ENCODE measurements at regions not wholly inside any gene's neighbourhood (a gene's known extent, or its start where the extent isn't known, plus 50 kb on each side); places are given as distances from the start of the nearest gene placed in this dataset.
"Not testable (repeated sequence)": the region's sequence is repeated elsewhere in the genome, so short reads cannot be mapped to it uniquely, and the experiment has no call there.

DNA sequence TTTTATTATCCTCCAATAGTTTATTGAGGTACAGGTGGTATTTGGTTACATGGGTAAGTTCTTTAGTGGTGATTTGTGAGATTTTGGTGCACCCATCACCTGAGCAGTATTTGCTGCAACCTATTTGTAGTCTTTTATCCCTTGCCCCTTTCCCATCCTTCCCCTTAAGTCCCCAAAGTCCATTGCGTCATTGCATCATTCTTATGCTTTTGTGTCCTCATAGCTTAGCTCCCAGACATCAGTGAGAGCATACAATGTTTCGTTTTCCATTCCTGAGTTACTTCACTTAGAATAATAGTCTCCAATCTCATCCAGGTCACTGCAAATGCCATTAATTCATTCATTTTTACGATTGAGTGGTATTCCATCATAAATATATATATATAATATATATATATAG, 229.9 kb upstream of the TFPI start:
- not testable (repeated sequence) for DNase-seq

DNA sequence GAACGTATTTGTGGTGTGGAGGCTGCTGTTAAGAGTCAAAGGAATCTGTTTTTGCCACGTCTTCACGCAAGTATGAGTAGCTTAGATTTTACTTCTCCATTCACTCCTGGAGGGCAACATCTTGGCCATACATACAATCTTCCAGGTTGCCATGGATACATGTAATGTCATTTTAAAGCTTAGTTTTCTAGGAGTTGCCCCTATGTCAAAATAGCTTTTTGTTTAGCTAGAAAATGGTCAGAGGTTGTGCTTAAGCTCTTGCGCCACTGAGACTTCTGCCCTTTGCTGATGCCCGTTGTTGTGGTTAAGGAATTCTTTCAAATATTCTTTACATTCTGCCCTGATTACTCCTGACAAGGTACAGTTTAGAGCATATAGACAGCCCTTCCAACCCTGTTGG, 245.4 kb upstream of the TFPI start:
- DNase-seq = no peak

DNA sequence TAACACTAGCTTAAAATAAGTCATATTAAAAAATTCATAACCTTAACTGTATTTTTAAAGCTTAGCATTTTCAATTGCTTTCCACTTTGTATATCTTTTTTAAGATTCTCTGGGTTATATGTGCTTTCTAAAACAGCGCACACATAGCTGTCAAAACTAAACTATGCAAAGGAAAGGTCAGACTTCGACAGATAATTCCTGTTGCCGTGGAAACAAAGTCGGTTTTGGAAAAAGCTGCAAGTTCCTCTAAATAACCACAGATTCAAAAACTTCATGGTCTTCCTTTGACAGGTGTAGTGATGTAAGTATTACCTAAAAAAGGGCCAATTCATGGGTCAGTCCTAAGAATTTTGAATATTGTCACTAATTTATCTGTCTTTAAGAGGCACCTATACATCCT, 249.6 kb upstream of the TFPI start:
- no peak for DNase-seq

DNA sequence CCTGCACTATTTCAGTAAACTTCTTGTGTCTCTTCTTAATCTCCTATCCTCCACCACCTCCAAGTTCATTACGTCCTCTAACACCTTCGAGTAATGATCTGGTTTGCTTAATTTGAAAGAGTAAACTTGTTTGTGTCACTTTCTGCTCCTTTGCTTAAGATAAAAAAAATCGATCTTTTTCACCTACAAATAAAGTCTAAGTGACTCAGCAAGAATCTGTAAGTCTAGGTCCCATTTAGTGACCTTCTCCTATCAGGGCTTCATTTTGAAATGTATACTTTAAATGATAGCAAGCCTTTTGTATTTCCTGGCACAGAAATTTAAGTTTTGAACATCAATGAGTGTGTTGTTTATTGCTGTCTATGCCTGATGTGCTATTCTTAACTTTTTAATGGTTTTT, 260.9 kb upstream of the TFPI start:
- DNase-seq = no peak

DNA sequence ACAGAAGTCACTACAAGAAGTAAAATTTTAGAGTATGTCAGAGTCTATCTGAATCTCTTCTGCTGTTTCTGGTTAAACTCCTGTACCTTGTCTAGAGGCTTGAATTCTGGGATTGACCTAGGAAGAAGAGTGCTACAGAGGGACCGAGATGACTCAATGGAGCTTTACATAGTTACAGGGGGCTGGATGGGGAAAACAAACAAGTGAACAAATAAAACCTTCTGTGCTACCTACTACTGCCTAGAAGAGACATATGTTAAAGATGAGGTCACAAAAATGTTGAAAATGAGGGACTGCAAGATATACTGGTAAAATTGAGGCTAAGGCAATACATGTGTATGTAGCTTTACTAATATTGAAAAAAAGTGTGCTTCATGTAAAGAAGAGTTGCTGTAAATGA, 265.4 kb upstream of the TFPI start:
- no peak for DNase-seq

DNA sequence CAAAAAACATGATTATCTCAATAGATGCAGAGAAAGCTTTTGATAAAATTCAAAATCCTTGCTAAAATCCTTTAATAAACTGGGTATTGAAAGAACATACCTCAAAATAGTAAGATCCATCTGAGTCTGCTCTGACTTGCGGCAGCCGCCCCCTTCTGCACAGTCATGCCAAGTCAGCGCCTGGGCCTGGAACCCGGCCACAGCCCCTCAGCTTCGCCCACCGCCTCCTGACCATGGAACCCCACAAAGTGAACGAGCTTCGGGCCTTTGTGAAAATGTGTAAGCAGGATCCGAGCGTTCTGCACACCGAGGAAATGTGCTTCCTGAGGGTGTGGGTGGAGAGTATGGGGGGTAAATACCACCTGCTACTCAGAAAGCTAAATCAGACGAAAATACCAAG, 270.9 kb upstream of the TFPI start:
- no peak for DNase-seq

DNA sequence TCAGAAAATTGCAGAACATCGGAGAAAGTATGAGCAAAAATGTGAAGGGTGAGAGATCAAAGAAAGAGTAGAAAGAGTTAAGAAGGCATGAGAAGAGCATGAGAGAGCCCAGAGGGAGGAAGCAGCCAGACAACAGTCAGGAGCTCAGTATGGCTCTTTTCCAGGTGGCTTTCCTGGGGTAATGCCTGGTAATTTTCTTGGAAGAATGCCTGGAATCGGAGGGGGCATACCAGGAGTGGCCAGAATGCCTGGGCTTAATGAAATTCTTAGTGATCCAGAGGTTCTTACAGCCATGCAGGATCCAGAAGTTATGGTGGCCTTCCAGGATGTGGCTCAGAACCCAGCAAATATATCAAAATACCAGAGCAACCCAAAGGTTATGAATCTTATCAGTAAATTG, 271.8 kb upstream of the TFPI start:
- no peak for DNase-seq

DNA sequence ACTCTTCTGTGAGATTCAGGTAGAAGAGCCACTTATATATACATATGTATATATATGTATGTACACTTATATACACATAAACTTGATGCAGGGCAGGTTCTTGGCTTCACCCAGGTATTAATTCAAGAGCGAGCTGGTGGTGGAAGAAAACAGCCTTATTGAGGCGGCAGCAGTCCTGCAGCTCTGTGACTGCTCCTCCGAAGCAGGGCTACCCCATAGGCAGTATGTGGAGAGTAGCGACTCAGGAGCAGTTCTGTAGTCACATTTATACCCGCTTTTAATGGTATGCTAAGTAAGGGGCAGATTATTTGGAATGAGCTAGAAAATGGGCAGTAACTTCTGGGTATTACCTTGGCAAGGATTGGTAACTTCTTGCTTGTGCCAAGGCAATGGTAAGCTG, 280.6 kb upstream of the TFPI start:
- DNase-seq = no peak

DNA sequence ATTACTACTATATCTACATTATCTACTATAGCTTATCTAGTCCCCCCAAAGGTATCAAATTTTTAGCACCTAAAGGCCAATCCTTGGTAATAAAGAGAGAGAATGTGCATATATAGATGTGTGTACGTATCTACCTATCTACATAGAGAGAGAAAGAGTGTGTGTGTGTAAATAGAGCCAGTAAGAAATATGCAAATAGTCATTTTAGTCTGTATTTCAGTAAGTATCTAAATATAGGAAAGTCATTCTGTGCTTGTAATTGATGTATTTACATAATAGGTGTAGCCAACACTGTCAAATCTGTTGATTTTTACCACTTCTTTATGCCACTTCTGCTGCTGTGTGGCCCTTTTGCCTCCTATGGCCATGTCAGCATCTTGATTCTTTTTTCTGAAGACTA, 284.5 kb upstream of the TFPI start:
- DNase-seq = no peak

DNA sequence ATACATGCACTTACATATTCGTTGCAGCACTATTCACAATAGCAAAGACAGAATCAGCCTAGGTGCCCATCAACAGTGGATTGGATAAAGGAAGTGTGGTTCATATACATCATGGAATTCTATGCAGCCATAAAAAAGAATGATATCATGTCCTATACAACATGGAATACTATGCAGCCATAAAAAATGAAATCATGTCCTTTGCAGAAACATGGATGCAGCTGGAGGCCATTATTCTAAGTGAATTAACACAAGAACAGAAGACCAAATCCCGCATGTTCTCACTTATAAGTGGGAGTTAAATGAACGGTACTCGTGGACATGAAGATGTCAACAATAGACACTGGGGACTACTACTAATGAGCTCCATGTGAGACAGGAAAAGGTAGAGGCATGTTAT, 288.1 kb upstream of the TFPI start:
- no peak for DNase-seq

DNA sequence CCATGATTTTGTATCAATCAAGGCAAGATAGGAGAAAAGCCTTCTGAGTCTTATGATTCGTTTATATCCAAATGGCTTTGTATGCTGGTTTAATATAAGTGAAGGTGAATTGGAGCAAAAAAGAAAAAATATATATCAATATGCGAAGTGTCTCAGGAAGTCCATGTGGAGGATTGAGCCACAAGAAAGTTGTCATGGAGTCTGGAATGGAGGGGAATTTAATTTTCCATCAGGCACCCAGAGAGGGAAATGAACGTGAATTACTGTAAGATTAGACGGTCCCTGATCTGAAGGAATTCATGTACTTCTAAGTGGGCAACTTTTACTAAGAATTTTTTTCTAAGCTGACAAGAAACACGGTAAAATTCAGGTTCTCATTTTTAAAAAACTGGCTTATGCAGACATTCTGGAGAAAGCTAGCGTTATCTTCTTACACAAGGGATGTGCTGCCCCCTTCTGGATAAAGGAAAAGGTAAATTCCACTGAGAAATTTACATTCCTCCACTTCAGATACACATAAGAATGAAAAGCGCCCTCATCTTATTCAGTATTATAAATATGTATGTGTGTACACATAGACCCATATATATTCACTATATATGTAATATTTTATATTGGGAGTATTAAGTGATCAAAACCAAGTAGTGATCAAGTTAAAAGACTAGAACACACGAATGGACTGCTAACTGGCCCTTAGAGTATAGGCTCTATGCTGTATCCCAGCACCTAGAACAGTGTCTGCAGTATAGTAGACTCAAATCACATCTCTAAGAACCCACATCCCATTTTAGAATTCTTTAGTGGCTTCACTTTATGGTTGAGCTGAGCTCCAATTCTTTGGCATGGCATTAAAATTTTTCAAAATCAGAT, 289.0 kb upstream of the TFPI start:
- peak in 1 of 2 donors; percentile 46 for DNase-seq

DNA sequence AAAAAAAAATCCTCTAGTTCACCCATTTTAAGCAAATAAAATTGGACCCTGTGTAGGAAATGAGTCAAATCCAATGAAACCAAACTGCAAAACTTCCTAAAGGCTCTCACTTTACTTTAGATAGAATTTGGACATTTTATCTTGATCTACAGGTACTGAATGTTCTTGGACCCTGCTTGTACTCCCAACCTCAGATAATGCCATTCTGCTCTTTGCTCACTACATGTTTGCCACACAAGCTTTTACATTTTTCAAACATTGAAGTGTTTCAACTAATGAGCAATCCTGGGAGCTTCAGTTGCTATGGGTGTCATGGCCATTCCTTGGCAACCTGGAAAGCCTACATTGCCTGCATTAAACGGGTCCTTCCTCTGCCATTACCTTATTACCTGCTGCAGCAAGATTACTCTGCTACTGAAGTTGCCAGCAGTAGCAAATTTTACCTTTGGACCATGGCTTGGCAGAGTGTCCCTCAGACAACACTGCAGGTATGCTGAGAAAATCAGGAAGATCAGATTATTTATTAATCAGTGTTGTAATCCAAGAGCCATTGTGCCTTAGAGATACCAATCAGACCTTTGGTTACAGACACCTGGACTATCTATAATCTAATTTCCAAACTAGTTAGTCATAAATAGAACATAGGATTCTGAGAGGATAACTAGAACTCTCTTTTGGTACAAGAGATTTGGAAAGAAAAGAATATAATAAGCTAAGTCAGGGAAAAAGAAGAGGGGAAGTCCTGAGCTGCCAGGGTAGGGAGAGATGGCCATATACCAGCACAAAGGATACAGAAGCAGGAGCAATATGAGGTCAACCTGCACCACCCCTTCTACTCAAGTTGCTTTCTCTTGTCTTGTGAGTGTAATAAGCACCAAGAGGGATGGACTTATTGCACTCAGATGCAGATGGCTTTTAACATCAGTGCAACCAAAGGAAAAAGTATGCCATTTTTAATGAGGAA, 293.3 kb upstream of the TFPI start:
- no peak for DNase-seq

DNA sequence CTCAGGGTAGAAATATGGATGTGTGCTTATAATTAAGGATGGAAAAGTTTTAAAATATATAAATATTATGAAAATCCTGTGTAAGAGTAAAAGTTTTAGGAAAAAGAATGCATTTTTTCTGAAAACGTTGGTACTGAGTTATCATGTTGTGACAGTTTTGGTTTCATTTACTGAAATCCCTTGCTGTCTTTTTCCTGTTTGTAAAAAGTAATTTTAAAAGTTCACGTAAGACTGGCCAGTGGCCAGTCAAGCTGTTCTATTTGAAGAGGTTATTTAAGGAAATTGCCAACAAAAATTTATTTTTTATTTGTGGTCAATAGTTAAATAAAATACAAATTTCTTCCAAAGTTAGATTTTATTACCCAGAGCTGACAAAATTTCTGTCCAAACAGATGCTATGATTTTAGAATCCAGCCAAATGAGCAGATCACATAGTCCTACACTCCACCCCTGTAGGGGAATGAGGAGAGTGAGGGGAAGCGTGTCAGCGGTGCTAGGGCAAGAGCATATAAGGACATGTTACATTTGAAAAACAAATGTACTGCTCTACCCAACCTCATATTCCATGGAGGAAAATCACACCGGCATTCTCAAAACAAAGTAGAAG, 297.8 kb upstream of the TFPI start:
- DNase-seq = no peak

DNA sequence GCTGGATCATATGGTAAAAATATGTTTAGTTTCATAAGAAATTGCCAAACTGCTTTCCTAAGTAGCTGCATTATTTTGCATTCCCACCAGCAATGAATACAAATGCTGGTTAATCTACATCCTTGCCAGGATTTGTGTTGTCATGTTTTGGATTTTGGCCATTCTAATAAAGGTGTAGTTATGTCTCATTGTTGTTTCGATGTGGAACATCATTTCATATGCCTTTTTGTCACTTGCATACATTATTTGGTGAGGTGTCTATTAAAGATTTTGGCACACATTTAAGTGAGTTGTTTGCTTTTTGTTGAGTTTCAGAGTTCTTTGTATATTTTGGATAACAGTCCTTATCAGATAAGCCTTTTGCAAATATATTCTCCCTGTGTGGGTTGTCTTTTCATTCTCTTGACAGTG, 299.2 kb upstream of the TFPI start:
- DNase-seq = no peak

DNA sequence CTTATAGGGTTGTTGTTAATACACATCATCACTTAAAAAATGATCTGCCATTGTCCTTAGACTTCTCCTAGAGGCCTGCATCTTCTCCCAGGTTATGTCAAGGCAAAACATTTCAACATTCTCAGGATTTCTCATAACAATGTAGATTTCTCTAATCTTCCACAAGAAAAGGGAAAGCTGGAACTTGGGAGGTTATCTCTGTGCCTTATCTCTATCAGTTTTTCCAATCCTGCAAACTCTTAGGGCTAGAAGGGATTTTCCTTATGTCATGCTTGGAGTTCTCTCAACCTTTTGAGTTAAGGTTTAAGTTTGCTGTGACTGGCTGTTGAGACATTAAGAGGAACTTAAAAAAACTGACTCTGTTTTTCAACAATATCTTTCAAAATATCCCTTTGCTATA, 300.6 kb upstream of the TFPI start:
- no peak for DNase-seq

DNA sequence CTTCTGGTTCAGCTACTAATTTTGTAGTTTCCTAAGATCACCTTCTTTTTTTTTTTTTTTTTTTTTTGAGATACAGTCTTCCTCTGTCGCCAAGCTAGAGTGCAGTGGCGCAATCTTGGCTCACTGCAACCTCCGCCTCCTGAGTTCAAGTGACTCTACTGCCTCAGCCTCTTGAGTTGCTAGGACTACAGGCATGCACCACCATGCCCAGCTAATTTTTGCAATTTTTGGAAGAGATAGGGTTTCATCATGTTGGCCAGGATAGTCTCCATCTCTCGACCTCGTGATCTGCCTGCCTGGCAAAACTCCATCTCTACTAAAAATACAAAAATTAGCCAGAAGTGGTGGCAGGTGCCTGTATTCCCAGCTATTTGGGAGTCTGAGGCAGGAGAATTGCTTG, 301.5 kb upstream of the TFPI start:
- no peak for DNase-seq

DNA sequence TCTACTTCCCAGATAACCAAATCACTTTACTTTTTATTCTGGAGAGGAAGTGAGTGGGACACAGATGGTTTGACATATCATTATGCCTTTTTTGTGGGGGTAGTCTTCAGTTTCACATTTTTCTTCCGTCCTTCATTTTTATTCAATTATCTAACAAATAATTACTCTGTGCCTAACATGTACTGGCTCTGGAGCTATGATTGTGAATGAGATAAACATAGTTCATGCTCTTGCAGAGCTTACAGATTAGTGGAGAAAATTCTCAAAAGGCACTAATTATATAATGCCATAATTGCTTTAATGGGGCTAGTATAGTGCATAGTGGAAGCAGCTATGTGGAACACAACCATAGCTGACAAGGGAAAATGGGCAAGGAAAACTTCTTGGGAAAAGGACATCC, 303.6 kb upstream of the TFPI start:
- no peak for DNase-seq

DNA sequence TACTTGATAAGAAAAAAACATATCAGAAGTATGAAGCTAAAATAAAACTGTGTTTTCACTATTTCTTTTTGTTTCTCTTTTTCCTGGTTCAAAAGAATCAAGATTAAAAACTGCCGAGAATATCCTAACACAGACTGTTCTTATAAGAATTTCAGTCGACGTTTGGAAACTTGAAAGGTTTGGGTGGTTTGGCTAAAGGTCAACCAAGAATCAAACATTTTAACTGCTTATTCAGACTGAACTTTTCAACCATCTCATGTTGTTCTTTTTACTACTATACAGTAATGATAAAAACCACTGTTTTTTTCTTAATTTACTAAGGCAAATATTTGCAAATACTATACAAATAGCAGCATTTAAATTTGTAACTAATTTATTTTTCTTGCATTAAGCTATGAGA, 308.5 kb upstream of the TFPI start:
- DNase-seq = no peak

DNA sequence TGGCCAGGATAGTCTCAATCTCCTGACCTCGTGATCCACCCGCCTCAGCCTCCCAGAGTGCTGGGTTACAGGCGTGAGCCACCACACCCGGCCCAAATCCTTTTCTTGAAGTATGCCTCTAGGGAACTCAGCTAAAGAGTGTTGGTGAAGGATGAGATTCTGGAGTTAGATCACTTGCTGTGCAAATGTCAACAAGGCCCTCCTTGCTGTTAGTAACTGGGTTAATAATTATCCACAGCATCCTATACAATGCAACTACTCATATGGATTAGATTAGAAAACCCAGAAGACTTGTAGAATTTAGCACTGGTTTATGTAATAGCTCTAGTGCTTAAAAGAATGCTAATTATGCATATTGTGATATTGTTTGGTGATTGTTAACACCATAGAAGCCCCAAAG, 310.8 kb upstream of the TFPI start:
- no peak for DNase-seq

DNA sequence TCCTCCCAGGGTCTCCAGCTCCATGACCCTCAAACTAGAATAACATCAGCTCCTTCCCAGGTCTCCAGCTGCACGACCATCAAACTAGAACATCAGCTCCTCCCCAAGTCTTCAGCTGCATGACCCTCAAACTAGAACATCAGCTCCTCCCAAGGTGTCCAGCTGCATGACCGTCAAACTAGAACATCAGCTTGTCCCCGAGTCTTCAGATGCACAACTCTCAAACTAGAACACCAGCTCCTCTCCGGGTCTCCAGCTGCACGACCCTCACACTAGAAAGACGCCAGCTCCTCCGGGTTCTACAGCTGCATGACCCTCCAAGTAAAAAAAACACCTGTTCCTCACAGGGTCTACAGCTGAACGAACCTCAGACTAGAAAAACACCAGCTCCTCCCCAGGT, 312.9 kb upstream of the TFPI start:
- DNase-seq = no peak

DNA sequence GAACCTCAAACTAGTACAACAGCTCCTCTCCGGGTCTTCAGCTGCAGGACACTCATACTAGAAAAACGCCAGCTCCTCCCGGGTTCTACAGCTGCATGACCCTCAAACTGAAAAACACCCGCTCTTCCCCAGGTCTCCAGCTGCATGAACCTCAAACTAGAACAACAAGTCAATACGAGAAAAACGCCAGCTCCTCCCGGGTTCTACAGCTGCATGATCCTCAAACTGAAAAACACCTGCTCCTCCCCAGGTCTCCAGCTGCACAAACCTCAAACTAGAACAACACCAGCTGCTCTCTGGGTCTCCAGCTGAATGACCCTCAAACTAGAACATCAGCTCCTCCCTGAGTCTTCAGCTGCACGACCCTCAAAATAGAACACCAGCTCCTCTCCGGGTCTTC, 315.0 kb upstream of the TFPI start:
- no peak for DNase-seq

DNA sequence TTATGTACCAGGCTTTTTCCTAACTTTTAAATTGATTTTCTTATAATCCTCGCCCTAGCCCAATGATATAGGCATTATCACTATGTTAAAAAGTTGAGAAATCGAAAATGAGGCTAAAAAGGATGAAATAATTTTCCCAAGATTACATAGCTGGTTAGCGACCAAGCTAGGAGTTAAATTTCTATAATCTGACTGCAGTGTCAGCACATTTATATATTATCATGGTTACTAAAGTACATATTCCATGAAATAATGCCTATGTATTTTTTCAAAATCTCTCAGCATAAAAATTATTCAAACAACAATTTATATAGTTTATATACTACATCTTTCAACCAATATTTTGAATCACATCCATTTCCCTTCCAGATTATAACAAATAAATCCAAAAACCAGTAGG, 317.3 kb upstream of the TFPI start:
- no peak for DNase-seq

DNA sequence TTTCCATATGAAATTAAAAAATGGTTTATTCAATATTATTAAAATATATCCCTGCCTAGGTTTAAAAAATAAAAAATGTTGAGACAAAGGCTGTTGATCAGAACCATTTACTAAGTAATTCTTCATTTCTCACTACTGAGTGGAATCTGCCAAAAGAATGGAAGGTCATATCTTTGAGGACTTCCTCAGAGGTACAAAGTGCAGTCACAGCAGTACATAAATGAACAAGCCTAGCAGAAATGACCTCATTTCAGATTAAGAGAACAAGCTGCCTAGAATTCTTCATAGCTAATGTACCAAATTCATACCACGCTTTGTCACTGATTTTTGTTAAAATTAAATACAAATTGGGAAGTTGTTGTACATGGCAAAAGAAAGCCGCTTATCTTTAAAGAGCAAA, 318.9 kb upstream of the TFPI start:
- no peak for DNase-seq

DNA sequence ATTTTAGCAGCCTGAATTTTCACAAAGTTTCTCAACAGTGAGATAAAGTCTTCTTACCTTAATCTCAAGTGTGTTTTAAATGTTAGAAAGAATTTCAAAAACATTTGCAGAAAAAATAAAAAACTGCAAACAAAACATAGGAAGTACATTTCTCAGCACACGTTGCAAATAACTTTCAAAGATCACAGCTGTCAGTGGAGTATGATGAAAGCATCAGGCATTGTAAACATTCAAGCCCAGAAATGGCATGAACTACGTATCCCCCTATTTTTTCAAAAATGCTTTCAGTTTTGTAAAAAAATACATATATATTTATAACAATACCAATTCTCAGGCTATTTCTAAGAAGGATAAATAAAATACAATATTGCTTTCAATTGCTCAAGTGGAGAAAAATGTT, 320.6 kb upstream of the TFPI start:
- no peak for DNase-seq
